ENCODE measurements at regions not wholly inside any gene's neighbourhood (a gene's known extent, or its start where the extent isn't known, plus 50 kb on each side); places are given as distances from the start of the nearest gene placed in this dataset.

DNA sequence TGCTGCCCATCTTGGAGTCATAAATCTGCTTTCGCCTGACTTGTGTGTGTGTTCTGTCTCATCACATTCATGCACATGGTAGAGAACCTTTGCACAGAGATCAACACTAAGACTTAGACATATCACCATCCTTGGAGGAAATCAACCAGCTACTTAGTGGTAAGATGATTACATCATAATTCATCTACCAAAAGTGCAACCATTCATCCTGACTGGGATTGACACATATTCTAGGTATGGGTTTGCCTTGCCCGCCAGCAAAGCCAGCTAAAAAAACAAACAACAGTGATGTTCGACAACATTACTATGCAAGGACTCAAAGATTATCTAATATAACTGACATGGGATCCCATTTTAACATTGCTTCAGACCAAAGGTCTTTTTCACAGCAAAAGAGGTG is 228.7 kb downstream of the NUAK1 start:
- no peak for TF ChIP-seq POLR2A (IDR thresholded peaks at IDR 0.05)
- TF ChIP-seq, protein P1, sequence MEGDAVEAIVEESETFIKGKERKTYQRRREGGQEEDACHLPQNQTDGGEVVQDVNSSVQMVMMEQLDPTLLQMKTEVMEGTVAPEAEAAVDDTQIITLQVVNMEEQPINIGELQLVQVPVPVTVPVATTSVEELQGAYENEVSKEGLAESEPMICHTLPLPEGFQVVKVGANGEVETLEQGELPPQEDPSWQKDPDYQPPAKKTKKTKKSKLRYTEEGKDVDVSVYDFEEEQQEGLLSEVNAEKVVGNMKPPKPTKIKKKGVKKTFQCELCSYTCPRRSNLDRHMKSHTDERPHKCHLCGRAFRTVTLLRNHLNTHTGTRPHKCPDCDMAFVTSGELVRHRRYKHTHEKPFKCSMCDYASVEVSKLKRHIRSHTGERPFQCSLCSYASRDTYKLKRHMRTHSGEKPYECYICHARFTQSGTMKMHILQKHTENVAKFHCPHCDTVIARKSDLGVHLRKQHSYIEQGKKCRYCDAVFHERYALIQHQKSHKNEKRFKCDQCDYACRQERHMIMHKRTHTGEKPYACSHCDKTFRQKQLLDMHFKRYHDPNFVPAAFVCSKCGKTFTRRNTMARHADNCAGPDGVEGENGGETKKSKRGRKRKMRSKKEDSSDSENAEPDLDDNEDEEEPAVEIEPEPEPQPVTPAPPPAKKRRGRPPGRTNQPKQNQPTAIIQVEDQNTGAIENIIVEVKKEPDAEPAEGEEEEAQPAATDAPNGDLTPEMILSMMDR (IDR thresholded peaks at IDR 0.05), result no peak

Measured in ovary (tissue), 3 donors.